Gastroesophageal sphincter (tissue), 4 donors: ENCODE measurements at regions not wholly inside any gene's neighbourhood (a gene's known extent, or its start where the extent isn't known, plus 50 kb on each side); places are given as distances from the start of the nearest gene placed in this dataset.

Experiments
- ATAC-seq: fragments of 150-250 bp; one replicate; pipeline ENCODE4 v1.9.1; 2016; ENCODE audit warnings: mild to moderate bottlenecking, moderate library complexity
- H3K27ac ChIP-seq, 4 donors: fragments of 200-600 bp; sonication (generic) in 3 of 4; 1 replicate in 3 of 4; 2 replicates in 1 of 4; pipeline ENCODE4 v1.5.1; 2016 to 2019
- H3K27me3 ChIP-seq: fragments of 200-600 bp; sonication (generic); one replicate; pipeline ENCODE4 v1.5.1; 2019
- H3K36me3 ChIP-seq, 2 donors: fragments of 200-600 bp; sonication (generic); one replicate each; pipeline ENCODE4 v1.5.1; 2019; ENCODE audit warnings: control low read depth in 1 of 2
- H3K4me1 ChIP-seq, 3 donors: fragments of 200-600 bp; sonication (generic); 1 replicate in 2 of 3; 2 replicates in 1 of 3; pipeline ENCODE4 v1.5.1; 2016 to 2019; ENCODE audit warnings: control low read depth in 2 of 3
- H3K4me3 ChIP-seq, 2 donors: fragments of 200-600 bp; sonication (generic); one replicate each; pipeline ENCODE4 v1.5.1; 2019; ENCODE audit warnings: mild to moderate bottlenecking in 1 of 2, moderate library complexity in 1 of 2
- H3K9me3 ChIP-seq, 3 donors: fragments of 200-600 bp; sonication (generic); one replicate each; pipeline ENCODE4 v1.5.1; 2017 to 2019; ENCODE audit warnings: control low read depth in 2 of 3
- EP300 ChIP-seq: sonication (generic); formaldehyde crosslinking; IDR thresholded peaks from one replicate; pipeline ENCODE4 v1.6.1; 2017; ENCODE audit warnings: antibody characterized with exemption, mild to moderate bottlenecking
- POLR2A ChIP-seq, 2 donors: fragments of 450-650 bp; IDR thresholded peaks; one replicate each; pipeline ENCODE4 v1.6.1; 2017; ENCODE audit warnings: antibody characterized with exemption in 2 of 2, mild to moderate bottlenecking in 2 of 2, moderate library complexity in 1 of 2
- POLR2AphosphoS5 ChIP-seq: sonication (generic); formaldehyde crosslinking; IDR thresholded peaks from one replicate; pipeline ENCODE4 v1.6.1; 2017; ENCODE audit warnings: antibody characterized with exemption
- WGBS, 2 donors: methylation state at CpG; one replicate each; pipeline ENCODE4 v1.1.5; 2018; ENCODE audit warnings: low coverage in 1 of 2; 5-methylcytosine and 5-hydroxymethylcytosine counted together
- TF ChIP-seq, protein P1 (sequence below), 4 experiments: fragments of 200-600 bp in 2 of 4; fragments of 450-650 bp in 2 of 4; sonication (generic) in 1 of 4; IDR thresholded peaks; one replicate each; pipeline ENCODE4 v1.5.1; 2017 to 2019; ENCODE audit warnings: antibody characterized with exemption in 4 of 4, mild to moderate bottlenecking in 2 of 4, moderate library complexity in 2 of 4

DNA sequence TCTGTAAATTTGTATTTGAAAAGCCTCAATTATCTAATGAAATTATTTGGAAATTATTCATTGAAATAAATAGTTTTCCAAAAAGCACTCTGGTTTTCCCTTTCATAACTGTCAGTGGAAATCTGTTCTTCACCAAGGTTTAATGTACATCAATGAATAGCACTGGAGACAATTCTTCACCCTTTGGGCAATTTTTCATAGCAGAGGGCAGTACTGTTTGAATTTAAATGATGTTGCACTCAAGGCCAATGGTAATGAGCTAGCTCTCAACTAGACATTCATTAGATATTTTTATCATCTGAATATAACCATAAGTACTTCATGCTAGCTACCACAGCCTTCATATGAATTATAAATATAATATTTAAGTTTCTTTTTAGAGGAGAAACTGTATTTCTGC is 658.2 kb upstream of the CCDC54 start:
- no peak for ATAC-seq
- Histone ChIP-seq H3K27me3 (no peaks in the 10 kb centered on the region), H3K9me3 (peaks cover 0 to 10% (median 0%) of the 10 kb centered on the region in 3 donors), H3K27ac (no peak overlapping the region), H3K36me3 (no peaks in the 10 kb centered on the region), H3K4me1 (no peaks in the 10 kb centered on the region), H3K4me3 (no peak overlapping the region)
- no peak for TF ChIP-seq POLR2AphosphoS5
- TF ChIP-seq, protein P1, sequence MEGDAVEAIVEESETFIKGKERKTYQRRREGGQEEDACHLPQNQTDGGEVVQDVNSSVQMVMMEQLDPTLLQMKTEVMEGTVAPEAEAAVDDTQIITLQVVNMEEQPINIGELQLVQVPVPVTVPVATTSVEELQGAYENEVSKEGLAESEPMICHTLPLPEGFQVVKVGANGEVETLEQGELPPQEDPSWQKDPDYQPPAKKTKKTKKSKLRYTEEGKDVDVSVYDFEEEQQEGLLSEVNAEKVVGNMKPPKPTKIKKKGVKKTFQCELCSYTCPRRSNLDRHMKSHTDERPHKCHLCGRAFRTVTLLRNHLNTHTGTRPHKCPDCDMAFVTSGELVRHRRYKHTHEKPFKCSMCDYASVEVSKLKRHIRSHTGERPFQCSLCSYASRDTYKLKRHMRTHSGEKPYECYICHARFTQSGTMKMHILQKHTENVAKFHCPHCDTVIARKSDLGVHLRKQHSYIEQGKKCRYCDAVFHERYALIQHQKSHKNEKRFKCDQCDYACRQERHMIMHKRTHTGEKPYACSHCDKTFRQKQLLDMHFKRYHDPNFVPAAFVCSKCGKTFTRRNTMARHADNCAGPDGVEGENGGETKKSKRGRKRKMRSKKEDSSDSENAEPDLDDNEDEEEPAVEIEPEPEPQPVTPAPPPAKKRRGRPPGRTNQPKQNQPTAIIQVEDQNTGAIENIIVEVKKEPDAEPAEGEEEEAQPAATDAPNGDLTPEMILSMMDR (IDR thresholded peaks at IDR 0.05): no peak
- TF ChIP-seq POLR2A (IDR thresholded peaks at IDR 0.05): no peak
- TF ChIP-seq EP300: no peak

DNA sequence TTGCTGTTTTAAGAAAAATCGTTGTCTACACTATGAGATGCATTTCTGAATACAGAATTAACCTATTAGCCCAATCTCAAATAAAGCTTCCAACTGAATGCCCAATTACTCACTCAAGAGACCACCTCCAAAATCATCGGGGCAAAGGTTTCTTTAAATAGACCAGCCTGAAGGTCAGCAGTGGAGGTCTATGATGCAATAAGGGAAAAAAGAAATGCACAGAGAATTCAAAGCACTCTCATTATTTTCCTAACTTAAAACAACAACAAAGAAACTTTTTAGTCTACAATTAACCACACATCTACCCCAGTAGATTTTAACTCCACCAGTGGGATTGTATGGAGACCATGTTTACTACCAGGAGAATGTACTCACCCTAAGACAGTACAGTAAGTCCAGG is 657.7 kb upstream of the CCDC54 start:
- ATAC-seq: no peak
- H3K9me3 ChIP-seq: peaks cover 0 to 6% (median 0%) of the 10 kb centered on the region in 3 donors
- 69 to 70% methylated on average over 2 of the region's 2 CpGs for WGBS, 2 donors
- no peak overlapping the region for H3K27ac ChIP-seq
- H3K27me3 ChIP-seq: no peaks in the 10 kb centered on the region
- no peak overlapping the region for H3K4me3 ChIP-seq
- no peak for TF ChIP-seq POLR2AphosphoS5
- TF ChIP-seq, protein P1 (IDR thresholded peaks at IDR 0.05): no peak
- H3K4me1 ChIP-seq: no peaks in the 10 kb centered on the region
- H3K36me3 ChIP-seq: no peaks in the 10 kb centered on the region

DNA sequence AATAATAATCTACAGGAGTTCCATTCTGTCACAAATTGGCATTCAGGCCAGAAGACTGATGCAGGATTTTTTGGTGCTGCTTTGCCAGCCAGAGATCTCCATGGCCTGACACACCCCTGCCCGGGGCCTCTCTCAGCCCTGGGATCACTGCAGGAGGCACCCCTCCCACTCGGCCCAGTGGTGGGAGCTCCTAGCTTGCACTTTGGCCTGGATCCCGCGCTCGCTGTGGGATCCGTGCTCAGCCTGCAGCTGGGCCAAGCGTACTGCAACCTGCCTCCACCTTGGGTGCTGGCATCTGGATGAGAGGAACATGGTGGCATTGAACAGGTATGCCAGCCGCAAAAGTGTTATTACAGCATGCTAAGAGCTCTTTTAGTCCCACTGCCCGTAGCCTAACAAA is 656.7 kb upstream of the CCDC54 start:
- Histone ChIP-seq H3K27me3 (no peaks in the 10 kb centered on the region), H3K4me1 (no peaks in the 10 kb centered on the region), H3K36me3 (no peaks in the 10 kb centered on the region), H3K27ac (no peak overlapping the region), H3K4me3 (no peak overlapping the region), H3K9me3 (no peaks in the 10 kb centered on the region)
- TF ChIP-seq, protein P1 (IDR thresholded peaks at IDR 0.05): no peak
- TF ChIP-seq EP300 (no peak), POLR2AphosphoS5 (no peak), POLR2A (IDR thresholded peaks at IDR 0.05) (no peak)
- no peak for ATAC-seq
- whole genome bisulfite sequencing, 2 donors: 87% methylated on average over 7 of the region's 9 CpGs; no CpG with 5 or more reads in 1 of the 2 donors

DNA sequence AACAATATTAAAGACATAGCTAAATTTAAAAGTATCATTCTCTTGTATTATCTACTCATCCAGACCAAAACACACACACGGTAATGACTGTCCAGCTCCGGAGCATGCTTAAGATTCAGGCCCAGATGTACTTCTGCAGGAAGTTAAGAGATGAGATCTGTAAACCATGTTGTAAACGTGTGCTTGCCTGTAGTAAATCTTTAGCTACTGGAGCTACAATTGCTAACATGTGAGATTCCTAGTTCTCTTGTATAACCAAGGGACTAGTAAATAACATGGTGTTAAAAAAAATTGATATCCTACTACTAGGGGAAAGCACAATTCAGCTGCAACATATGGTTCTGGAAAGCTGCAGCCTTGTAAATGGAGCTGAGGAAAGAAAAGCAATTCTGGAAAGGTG is 651.7 kb upstream of the CCDC54 start:
- H3K27me3 ChIP-seq: no peaks in the 10 kb centered on the region
- H3K9me3 ChIP-seq: no peaks in the 10 kb centered on the region
- ATAC-seq: no peak
- H3K4me1 ChIP-seq: no peaks in the 10 kb centered on the region
- 14% methylated on average over 2 of the region's 3 CpGs; no CpG with 5 or more reads in 1 of the 2 donors for WGBS, 2 donors
- no peaks in the 10 kb centered on the region for H3K36me3 ChIP-seq
- no peak for TF ChIP-seq EP300
- no peak for TF ChIP-seq POLR2A (IDR thresholded peaks at IDR 0.05)
- no peak overlapping the region for H3K4me3 ChIP-seq
- no peak overlapping the region for H3K27ac ChIP-seq

DNA sequence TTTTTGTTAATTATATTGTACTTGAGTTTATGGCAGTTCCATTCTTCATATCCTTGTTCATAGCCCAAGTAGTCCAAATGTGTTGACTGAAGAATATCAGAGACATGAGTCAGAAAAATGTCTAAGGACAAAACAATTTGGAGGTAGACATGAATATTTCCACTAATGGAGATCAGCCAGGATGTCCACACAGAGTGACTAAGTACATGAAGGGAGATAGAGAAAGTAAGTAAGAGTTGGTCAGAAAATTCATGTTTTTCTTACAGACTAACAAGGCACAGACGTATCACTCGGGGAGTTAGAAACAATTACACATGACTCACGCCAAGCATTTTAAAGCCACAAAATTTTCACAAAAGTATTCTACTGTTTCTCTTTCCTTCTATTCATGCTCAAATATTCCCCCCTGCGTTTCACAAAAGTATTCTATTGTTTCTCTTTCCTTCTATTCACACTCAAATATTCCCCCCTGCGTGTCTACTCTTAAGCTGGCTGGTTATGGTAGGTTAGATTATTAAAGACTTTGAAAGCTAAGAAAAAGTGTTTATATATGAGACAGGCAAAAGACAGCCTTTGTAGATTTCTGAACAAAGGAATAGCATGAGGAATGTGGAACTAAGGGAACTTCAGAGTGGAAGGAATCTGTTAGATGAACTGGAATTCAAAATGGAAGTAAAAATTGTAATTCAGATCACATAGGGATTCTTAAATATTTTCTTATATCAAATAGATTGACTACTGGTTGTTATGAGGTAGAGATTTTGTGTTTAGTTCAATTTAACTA is 648.7 kb upstream of the CCDC54 start:
- H3K27me3 ChIP-seq: no peaks in the 10 kb centered on the region
- H3K4me3 ChIP-seq: no peak overlapping the region
- H3K9me3 ChIP-seq: no peaks in the 10 kb centered on the region
- H3K27ac ChIP-seq: no peak overlapping the region
- no peaks in the 10 kb centered on the region for H3K36me3 ChIP-seq
- H3K4me1 ChIP-seq: no peaks in the 10 kb centered on the region
- no peak for TF ChIP-seq EP300
- TF ChIP-seq POLR2A (IDR thresholded peaks at IDR 0.05): no peak
- TF ChIP-seq, protein P1 (IDR thresholded peaks at IDR 0.05): no peak
- TF ChIP-seq POLR2AphosphoS5: no peak
- ATAC-seq: peak; percentile 79
- WGBS, 2 donors: 17 to 63% methylated on average over 4 to 5 of the region's 5 CpGs
